PC-9 (cell line): ENCODE measurements at regions not wholly inside any gene's neighbourhood (a gene's known extent, or its start where the extent isn't known, plus 50 kb on each side); places are given as distances from the start of the nearest gene placed in this dataset.

Experiments
- EZH2 ChIP-seq: fragments of 200-600 bp; sonication (generic); IDR thresholded peaks from 2 replicates; pipeline ENCODE4 v1.8.0; 2017; ENCODE audit warnings: antibody characterized with exemption, low read depth
- TF ChIP-seq, protein P1 (sequence below): fragments of 200-600 bp; sonication (generic); conservative IDR thresholded peaks from 2 replicates; pipeline ENCODE4 v1.6.1; 2017; ENCODE audit warnings: mixed run types, antibody characterized with exemption, mild to moderate bottlenecking, moderate library complexity

DNA sequence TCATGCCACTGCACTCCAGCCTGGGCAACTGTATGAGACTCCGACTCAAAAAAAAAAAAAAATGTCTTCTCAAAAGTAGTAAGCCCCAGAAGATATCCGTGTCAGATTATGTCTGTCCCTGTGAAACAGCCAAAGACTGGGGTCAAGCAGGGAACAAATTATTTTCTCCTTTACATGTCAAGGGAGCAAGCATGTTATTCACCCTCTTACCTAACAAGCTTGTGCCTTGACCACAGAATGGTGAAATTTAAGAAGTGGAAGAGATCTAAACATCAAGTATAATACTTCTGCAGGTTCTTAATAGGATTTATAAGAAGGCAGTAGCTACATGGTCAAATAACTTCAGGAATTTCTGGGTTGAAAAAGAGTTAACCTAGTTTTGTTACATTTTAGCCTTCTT, 187.9 kb downstream of the ZNF365 start:
- TF ChIP-seq, protein P1, sequence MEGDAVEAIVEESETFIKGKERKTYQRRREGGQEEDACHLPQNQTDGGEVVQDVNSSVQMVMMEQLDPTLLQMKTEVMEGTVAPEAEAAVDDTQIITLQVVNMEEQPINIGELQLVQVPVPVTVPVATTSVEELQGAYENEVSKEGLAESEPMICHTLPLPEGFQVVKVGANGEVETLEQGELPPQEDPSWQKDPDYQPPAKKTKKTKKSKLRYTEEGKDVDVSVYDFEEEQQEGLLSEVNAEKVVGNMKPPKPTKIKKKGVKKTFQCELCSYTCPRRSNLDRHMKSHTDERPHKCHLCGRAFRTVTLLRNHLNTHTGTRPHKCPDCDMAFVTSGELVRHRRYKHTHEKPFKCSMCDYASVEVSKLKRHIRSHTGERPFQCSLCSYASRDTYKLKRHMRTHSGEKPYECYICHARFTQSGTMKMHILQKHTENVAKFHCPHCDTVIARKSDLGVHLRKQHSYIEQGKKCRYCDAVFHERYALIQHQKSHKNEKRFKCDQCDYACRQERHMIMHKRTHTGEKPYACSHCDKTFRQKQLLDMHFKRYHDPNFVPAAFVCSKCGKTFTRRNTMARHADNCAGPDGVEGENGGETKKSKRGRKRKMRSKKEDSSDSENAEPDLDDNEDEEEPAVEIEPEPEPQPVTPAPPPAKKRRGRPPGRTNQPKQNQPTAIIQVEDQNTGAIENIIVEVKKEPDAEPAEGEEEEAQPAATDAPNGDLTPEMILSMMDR, result no peak
- no peak for TF ChIP-seq EZH2
